ENCODE measurements at regions not wholly inside any gene's neighbourhood (a gene's known extent, or its start where the extent isn't known, plus 50 kb on each side); places are given as distances from the start of the nearest gene placed in this dataset.

GRCh38 chr20:11810311-11811083 is 107.2 kb upstream of the BTBD3 start:
- ChIA-PET CTCF (interaction anchor here (0.8 kb wide), 1 partner anchor 17 kb away, joined by 4 read pairs; no protein-coding TSS in a partner anchor), POLR2A (no interaction called here)
- Histone ChIP-seq H3K9me2 (no peaks in the 10 kb centered on the region), H3K27ac (ENCODE audit: low read depth in 2 of 2, low read length in 1 of 2) (peak overlapping the region in 1 of 2 experiments; percentile 67; a peak in 2 of 4 replicates), H3K27me3 (ENCODE audit: insufficient read depth) (no peaks in the 10 kb centered on the region), H3F3A (replicated peaks; ENCODE audit: insufficient read depth) (no peaks in the 10 kb centered on the region), H3K4me3 (ENCODE audit: low read depth in 2 of 2, low read length in 1 of 2) (no peak overlapping the region), H3K9me3 (no peaks in the 10 kb centered on the region), H3K9ac (no peak overlapping the region), H3K79me2 (ENCODE audit: insufficient read depth) (no peaks in the 10 kb centered on the region), H2AFZ (ENCODE audit: low read depth) (no peak overlapping the region; the same call in 1 of the 2 replicates), H3K36me3 (replicated peaks in 1 of 2; ENCODE audit: control insufficient read depth in 1 of 2, insufficient read depth in 2 of 2, low read length in 1 of 2) (no peaks in the 10 kb centered on the region), H4K20me1 (ENCODE audit: insufficient read depth) (no peaks in the 10 kb centered on the region), H3K4me2 (peak overlapping the region; percentile 28), H3K4me1 (ENCODE audit: control insufficient read depth in 1 of 2, insufficient read depth in 2 of 2, low read depth in 1 of 2, low read length in 1 of 2) (peaks cover 0 to 15% of the 10 kb centered on the region in 2 experiments; a peak in 1 of 4 replicates)
- WGBS (ENCODE audit: low lambda C conversion rate), result 20% methylated on average over 4 of the region's 4 CpGs
- no peak for DNase-seq
- TF ChIP-seq JUND (IDR thresholded peaks at IDR 0.05), result 0 out of 2 replicates have a peak, but pooled peaks have one; percentile 16
- no peak for TF ChIP-seq RAD21 (IDR thresholded peaks at IDR 0.05; ENCODE audit: low read length)
- no peak for TF ChIP-seq TAF1 (IDR thresholded peaks at IDR 0.05; ENCODE audit: borderline replicate concordance, low read depth, low read length)
- TF ChIP-seq USF1 (IDR thresholded peaks at IDR 0.05; ENCODE audit: borderline replicate concordance, low read depth), result no peak
- no peak for TF ChIP-seq USF2 (IDR thresholded peaks at IDR 0.05; ENCODE audit: borderline replicate concordance, low read depth, low read length)
- peak; percentile 35; the same call in 1 of the 2 replicates for TF ChIP-seq FOSL2 (IDR thresholded peaks at IDR 0.05; ENCODE audit: borderline replicate concordance, low read depth)
- TF ChIP-seq GABPA (IDR thresholded peaks at IDR 0.05; ENCODE audit: low read depth), result no peak
- TF ChIP-seq CTCF (IDR thresholded peaks at IDR 0.05), result no peak
- TF ChIP-seq RCOR1 (IDR thresholded peaks at IDR 0.05; ENCODE audit: low read length), result no peak
- TF ChIP-seq SMC3 (IDR thresholded peaks at IDR 0.05; ENCODE audit: low read depth, low read length), result no peak
- TF ChIP-seq ELF1 (IDR thresholded peaks at IDR 0.05), result no peak
- TF ChIP-seq REST (IDR thresholded peaks at IDR 0.05; ENCODE audit: low read depth, low read length), result no peak
- TF ChIP-seq FOXJ3 (CRISPR knock-in tag; IDR thresholded peaks at IDR 0.05), result no peak
- no peak for TF ChIP-seq NRF1 (IDR thresholded peaks at IDR 0.05; ENCODE audit: low read depth, low read length)
- no peak for TF ChIP-seq IRF3 (IDR thresholded peaks at IDR 0.05; ENCODE audit: low read depth, low read length)
- no peak for TF ChIP-seq CHD2 (IDR thresholded peaks at IDR 0.05; ENCODE audit: low read length, partially characterized antibody)
- TF ChIP-seq YY1 (IDR thresholded peaks at IDR 0.05; ENCODE audit: low read depth), result no peak
- no peak for TF ChIP-seq SIN3A (IDR thresholded peaks at IDR 0.05; ENCODE audit: borderline replicate concordance, low read depth, low read length)
- TF ChIP-seq EP300 (IDR thresholded peaks at IDR 0.05; ENCODE audit: borderline replicate concordance in 1 of 2, low read depth in 1 of 2, low read length in 1 of 2), result peak in 1 of 2 experiments; percentile 22; a peak in 1 of 4 replicates
- TF ChIP-seq EZH2phosphoT487 (IDR thresholded peaks at IDR 0.05; ENCODE audit: borderline replicate concordance, low read depth), result no peak
- TF ChIP-seq RFX5 (IDR thresholded peaks at IDR 0.05; ENCODE audit: low read length), result no peak
- TF ChIP-seq MAX (IDR thresholded peaks at IDR 0.05; ENCODE audit: low read depth), result no peak
